NCI-H1436 (cell line): ENCODE measurements at regions not wholly inside any gene's neighbourhood (a gene's known extent, or its start where the extent isn't known, plus 50 kb on each side); places are given as distances from the start of the nearest gene placed in this dataset.
A peak's percentile ranks its signal among the peaks of the same experiment; 100 is the strongest.
"Not testable (repeated sequence)": the region's sequence is repeated elsewhere in the genome, so short reads cannot be mapped to it uniquely, and the experiment has no call there.

Experiments
- DNase-seq: peaks from one replicate; lab custom pipeline; 2025; lab: John Stamatoyannopoulos, UW

- DNase-seq = no peak
These were observed 245.3 kb upstream of the UFL1 start for GRCh38 chr6:96276305-96276704.

- no peak for DNase-seq
These were observed 244.8 kb upstream of the UFL1 start for GRCh38 chr6:96276856-96277255.

GRCh38 chr6:96279084-96279483 is 242.5 kb upstream of the UFL1 start:
- DNase-seq = no peak

GRCh38 chr6:96286503-96286902 is 235.1 kb upstream of the UFL1 start:
- DNase-seq = no peak

GRCh38 chr6:96299525-96299924 is 222.1 kb upstream of the UFL1 start:
- DNase-seq = no peak

GRCh38 chr6:96301023-96301422 is 220.6 kb upstream of the UFL1 start:
- no peak for DNase-seq

- no peak for DNase-seq
These were observed 219.8 kb upstream of the UFL1 start for GRCh38 chr6:96301781-96302180.

GRCh38 chr6:96302991-96303390 is 218.6 kb upstream of the UFL1 start:
- no peak for DNase-seq

- no peak for DNase-seq
These were observed 216.6 kb upstream of the UFL1 start for GRCh38 chr6:96304997-96305396.

- DNase-seq = no peak
These were observed 190.7 kb upstream of the UFL1 start for GRCh38 chr6:96330884-96331283.

- no peak for DNase-seq
These were observed 181.4 kb upstream of the UFL1 start for GRCh38 chr6:96340164-96340563.

GRCh38 chr6:96345501-96345900 is 176.1 kb upstream of the UFL1 start:
- no peak for DNase-seq

- DNase-seq = no peak
These were observed 140.4 kb upstream of the UFL1 start for GRCh38 chr6:96381246-96381645.

GRCh38 chr6:96391776-96392360 is 129.7 kb upstream of the UFL1 start:
- peak; percentile 86 for DNase-seq

GRCh38 chr6:96394727-96395126 is 126.9 kb upstream of the UFL1 start:
- no peak for DNase-seq

GRCh38 chr6:96410467-96410866 is 111.1 kb upstream of the UFL1 start:
- DNase-seq = no peak

GRCh38 chr6:96420294-96420693 is 101.3 kb upstream of the UFL1 start:
- no peak for DNase-seq

GRCh38 chr6:96433950-96434349 is 87.7 kb upstream of the UFL1 start:
- DNase-seq = no peak

GRCh38 chr6:96436398-96436797 is 85.2 kb upstream of the UFL1 start:
- DNase-seq = no peak

GRCh38 chr6:96437228-96437627 is 84.4 kb upstream of the UFL1 start:
- not testable (repeated sequence) for DNase-seq

- DNase-seq = no peak
These were observed 71.4 kb upstream of the UFL1 start for GRCh38 chr6:96450082-96450769.

- no peak for DNase-seq
These were observed 70.9 kb upstream of the UFL1 start for GRCh38 chr6:96450770-96451130.

- no peak for DNase-seq
These were observed 62.8 kb upstream of the UFL1 start for GRCh38 chr6:96458771-96459170.

GRCh38 chr6:96460052-96460700 is 61.4 kb upstream of the UFL1 start:
- no peak for DNase-seq
